Islet of Langerhans (tissue), 1 donor: ENCODE measurements at regions not wholly inside any gene's neighbourhood (a gene's known extent, or its start where the extent isn't known, plus 50 kb on each side); places are given as distances from the start of the nearest gene placed in this dataset.
"Not testable (repeated sequence)": the region's sequence is repeated elsewhere in the genome, so short reads cannot be mapped to it uniquely, and the experiment has no call there.

Experiments used
- FAIRE-seq: peaks from one replicate; lab custom pipeline; 2011; peaks lifted over from hg19 to GRCh38; lab: Jason Lieb, UNC

DNA sequence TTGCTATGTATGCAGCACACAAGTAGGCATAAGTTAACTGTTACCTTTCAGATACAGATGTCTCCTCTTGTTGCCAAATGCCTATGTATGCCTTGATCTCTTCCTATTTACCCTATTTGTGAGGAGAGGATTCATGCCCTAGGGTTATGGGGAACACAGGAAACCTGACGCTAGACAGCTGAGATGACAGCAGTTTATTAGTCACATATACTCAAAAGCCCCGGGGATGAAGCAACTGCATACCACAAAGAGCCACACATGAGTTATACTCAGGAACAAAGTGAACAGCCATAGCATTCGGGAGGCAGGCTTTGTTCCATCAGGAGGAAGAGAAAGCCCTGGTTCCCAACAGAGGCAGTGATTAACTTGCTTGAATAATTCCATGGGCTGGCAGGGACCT is 1011.7 kb upstream of the PCDH7 start:
- no peak for FAIRE-seq

DNA sequence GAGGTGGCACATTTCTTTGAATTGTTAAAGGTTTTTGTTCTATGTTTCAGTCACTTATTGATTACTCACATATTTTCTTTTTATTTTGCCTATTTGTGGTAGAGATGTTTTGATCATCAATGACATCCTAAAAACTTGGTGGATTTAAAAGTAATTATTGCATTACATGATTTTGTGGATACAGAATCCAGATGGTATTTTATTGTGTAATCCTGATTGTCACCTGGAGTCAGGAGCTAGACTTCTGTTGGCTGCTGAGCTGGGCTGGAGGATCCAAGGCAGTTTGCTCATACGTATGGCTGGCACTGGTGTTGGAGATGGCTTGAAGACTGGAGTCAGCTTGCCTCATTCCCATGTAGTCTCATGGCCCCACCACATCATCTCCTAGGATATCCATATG is 1009.6 kb upstream of the PCDH7 start:
- no peak for FAIRE-seq

DNA sequence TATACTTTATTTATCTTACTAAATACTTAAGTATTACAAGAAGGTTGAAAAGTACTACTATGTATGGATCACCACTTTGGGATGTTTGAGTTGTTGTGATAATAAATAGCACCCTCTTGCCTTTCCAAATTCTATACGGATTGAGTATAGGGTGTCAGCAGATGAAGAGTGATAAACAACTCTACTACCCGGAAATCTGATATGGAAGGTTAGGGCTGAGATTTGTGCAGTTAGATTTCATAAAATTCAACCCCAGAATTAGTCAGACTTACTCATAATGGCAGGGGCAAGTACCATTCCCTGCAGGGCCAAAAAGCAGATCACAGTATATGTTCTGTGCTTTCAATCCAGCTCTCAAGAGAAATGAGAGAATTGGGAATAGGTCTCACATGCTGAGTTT is 1008.9 kb upstream of the PCDH7 start:
- no peak for FAIRE-seq

DNA sequence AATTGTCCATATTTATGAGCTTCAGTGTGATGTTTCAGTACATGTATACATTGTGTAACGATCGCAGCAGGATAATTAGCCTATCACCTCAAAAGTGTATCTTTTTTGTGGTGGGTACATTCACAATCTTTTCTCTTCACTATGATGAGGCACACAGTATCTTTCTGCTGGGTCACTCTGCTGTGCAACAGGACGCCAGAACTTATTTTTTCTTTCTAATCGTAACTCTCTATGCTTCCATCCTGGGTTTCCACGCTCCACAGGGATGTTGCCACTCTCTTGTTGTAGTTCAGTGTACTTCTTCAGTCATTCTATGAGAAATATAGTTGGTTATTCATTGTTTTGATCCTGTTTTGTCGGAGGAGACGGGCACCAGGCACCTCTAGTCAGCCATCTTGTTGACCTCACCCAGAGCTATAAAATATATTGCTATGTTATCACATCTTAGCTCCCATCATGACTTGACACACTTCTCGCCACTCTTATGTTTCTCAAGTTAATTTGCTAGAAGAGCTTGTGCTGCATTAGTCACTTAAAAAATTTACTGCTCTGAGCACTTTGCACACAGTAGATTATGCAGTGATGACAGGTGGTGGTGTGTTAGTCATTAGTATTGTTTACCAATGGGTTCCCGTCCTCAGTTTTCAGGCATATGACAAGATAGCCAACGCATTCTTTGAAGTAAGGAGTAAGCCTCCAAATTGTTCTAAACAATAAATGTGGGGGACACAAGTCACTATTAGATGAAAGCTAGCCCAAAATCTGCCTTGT is 1002.7 kb upstream of the PCDH7 start:
- FAIRE-seq: no peak

DNA sequence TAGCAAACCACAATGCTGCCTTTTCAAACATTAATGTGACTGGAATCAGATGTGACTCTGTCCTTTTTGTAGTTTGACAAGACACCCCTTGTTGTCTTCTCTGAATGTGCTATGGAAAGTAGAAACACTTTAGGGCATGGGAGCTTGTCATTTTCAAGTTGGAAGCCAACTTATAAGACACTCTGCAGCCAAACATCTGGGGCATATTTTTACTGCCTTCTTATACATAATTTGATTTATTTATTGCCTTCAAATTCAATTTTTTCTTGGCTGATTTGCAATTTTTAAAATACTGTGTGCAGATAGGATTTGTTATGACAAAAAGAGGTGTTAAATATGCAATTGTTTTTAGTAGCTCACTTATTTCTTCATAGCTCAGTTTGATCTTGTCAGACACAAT is 1002.0 kb upstream of the PCDH7 start:
- no peak for FAIRE-seq

DNA sequence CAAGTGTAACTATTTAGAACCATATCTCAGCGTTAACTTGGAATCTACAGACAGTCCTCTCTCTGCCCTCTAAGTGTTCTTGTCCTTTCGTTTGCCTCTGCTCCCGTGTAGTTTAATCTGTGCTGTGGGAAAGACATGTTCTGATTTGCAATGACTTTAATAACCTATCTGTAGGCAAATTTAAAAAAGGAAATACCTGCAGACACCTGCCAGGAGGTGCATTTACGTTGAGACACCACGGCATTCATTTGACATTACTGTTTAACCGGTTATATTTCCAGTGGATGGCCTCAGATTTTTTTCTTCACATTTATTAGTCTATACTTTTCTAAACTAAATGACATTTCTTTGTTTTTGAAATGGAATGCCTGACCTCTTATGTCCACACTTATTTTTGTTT is 997.9 kb upstream of the PCDH7 start:
- no peak for FAIRE-seq

DNA sequence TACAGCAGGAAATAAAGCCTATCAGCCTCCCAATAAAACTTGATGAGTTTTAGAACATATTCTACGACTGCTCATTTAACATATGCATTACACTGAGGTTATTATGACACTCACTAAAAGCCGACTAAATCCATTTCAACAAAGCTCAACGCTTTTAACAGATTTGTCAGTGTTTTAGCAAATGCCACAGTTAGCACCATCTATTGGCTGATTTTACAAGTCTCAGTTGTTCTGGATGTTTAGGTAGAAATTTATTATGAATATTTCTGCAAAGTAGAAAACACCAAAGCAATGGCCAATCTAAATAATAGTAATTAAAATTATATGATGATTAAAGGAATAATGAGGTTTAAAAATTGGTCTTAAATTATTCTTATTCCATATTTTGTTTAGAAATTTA is 993.2 kb upstream of the PCDH7 start:
- no peak for FAIRE-seq

DNA sequence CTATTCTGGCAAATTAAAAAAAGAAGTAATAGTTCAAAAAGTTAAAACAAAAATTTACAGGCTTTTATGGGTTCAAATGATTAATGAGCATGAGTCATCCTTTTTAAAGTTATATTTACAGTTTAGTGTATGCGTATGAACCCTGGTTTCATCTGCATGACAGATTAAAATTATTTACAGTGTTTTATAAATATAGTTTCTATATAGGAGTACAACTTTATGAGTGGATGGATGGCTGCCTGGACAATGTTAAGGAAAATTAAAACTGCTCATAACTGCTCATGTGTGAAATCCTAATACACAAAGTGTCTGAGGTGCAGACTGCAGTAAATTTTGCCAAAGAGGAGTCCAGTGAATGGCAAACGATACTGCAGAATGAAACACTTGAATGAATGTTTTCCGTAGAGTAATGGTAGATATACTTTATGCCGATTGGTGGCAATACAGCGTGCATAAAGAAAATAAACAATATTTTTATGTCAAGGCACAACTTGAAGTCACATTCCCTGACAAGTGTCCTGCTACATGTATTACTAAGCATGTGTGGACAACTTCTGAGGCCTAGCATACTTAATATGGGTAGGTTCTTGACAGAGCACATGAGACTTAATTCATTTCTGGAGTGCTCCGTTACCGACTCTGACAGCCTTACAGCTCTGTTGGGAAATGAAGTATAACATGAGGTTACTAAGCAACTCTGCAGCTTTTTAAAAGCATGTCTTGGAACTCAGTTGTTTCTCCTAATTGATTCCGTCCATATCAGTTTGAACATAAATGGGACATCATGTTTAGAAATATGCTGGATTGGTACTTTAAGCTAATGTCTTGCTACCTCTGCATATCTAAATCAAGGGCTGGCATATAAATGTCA is 985.6 kb upstream of the PCDH7 start:
- no peak for FAIRE-seq

DNA sequence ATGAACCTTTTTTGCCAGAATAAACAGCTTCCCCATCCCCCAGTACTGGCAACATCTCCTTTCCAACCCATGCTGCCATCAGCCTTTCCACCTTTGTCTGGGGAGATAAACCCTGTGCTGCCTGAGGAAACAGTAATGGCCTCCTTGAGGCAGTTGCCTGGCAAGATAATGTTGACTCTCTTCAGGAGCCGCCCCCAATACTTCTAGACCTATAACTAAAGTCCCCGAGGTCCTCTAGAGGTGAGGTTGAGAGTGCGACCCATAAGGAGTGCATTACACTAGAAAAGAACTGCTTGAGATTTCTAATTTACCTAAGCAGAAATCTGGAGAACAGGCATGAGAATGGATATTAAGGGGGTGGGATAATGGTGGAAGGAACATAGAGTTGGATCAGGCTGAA is 963.2 kb upstream of the PCDH7 start:
- FAIRE-seq: no peak

DNA sequence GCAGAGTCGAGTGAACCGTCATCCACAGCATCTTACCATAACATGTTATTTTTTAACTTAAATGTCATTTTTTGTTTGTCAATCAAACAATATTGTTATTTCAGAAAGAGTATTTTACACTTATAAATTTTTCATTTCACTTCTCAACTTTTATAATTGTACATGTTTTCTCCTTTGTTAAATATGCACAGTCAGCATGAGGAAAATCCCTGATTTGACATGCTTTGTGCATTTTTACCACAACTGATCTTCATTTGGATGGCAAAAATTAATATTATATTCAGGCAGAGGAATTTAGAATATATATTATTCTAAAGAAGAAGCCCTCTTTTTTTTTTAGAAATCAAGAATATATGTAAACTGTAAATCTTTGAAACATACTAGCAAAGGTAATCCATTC is 958.0 kb upstream of the PCDH7 start:
- no peak for FAIRE-seq

DNA sequence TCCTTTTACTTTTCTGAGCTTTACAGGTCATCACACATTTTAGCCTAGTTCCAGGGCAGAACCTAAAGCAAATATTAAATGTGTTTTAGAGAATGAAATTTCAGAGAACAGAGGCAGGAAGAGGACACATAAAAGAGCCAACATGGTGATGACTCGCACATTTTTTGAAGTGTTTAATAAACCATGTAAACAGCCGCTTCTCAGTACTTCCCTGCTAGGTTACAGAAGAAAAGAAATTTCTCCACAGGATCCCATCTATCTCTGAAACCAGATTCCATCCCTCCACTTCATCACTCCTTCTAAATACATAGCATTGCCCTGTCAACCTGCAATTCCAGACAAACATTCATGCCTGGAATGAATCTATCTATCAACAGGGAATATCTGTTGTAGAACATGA is 949.5 kb upstream of the PCDH7 start:
- FAIRE-seq: no peak

DNA sequence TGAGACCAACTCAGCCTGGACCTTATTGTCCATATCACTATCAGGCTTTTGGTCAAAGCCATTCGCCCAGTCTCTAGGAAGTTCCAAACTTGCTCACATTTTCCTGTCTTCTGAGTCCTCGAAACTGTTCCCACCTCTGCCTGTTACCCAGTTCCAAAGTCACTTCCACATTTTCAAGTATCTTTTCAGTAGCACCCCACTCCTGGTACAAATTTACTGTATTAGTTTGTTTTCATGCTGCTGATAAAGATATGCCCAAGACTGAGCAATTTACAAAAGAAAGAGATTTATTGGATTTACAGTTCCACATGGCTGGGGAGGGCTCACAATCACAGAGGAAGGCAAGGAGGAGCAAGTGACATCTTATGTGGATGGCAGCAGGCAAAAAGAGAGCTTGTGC is 932.0 kb upstream of the PCDH7 start:
- FAIRE-seq: not testable (repeated sequence)

DNA sequence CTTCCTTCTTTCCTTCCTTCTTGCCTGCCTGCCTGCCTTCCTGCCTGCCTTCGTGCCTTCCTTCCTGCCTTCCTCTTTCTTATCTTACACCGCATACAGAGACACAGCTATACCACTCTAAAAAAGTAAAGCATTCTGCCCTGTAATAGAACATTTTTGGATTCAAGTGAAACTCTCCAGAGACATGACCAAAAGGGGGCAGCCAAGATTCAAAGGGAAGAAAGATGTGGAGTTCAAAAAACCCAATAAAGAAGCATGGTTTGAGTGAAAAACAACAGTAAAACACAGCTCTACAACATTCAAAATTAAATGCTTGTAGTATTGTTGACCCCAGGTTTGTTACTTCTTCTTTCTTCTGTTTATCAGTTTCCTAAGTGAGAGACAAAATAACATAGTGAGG is 914.9 kb upstream of the PCDH7 start:
- FAIRE-seq: no peak

DNA sequence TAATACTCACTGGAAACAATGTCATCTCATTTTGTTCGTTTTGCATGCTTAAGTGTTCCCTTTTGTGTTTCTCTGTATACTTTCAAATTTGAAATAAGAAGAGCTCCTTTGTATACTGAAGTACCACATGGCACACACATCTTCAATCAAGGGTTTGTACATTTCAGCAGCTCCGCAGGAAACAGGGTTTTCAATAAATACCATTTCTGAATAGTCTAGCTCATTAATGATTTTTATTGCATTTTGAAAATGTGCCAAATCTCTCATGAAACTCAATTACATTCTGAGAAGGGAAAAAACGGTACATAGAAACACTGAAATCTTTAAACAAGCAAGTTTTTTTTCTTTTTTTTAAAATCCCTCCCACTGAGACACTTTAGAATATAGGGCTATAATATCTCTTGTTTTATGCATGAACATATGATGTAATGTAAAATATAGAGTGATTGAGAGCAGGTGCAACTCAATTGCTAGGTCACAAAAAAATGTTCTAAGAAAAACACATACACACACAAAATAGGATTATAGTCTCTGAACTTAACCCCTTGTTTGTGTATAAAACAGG is 914.2 kb upstream of the PCDH7 start:
- no peak for FAIRE-seq

DNA sequence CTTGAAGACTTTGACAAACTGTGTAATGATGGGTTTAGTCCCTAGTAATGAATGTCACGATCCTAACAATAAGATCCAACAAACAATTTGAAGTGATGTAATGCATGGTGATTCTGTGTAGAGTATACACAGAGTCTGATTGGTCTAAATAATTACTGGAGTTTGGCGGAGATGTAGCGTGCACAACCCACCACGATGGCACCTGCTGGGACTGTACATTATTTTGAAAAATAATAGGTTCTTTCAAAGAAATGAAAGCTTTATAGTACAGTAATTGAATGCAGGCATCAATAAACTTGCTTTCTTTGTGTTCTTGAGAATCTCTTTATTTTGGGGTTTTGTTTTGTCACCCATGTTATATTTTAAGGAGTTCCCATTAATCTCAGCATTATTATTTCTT is 902.2 kb upstream of the PCDH7 start:
- FAIRE-seq: no peak

DNA sequence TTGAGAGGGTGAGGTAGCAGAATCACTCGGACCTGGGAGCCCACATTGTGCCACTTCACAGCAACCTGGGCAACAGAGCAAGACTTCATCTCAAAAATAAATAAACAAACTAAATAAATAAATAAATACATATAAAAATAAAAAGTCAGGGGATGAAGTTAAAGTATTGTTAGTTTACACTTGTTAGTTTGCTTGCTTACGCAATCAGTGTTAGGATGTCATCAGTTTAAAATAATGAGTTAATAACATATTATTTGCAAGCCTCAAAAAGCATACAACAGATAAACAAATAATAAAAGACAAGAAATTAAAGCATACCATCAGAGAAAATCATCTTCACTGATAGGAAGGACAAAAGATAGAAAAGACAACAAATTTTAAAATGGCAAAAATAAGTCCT is 891.1 kb upstream of the PCDH7 start:
- no peak for FAIRE-seq

DNA sequence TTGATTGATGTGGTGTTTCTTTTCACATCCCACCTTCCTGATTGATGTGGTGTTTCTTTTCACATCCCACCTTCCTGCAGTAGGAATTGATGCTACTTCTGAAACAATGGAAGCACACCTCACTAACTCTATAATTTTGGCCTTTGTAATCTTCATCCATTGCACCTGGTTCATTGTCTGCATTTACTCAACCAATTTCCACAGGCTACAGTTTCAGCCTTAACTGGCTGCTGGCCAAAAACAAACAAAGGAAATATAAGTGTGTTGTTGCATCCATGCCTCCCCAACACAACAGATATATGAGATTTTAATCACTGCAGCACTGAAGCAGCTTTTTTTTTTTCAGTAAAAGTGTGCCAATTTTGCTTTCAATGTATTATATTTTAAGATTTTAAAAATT is 867.6 kb upstream of the PCDH7 start:
- no peak for FAIRE-seq

DNA sequence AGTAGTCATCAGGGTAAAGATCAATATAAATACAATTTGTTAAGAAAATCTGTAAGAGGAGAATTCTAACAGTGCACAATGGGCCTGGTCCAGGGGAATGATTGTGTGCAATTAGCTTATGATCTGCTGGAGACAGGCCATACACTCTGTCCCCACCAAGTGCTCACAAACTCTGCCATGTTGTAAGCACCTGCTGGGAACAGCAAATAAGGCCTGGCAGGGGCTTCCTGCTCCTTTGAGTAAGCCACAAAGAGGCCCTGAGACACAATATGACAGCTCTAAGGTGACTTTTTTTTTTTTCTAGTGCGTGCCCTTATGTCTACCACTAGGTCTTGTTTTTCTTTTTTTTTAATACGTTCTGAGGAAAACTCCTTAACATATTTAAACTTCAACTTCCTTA is 866.3 kb upstream of the PCDH7 start:
- FAIRE-seq: no peak

DNA sequence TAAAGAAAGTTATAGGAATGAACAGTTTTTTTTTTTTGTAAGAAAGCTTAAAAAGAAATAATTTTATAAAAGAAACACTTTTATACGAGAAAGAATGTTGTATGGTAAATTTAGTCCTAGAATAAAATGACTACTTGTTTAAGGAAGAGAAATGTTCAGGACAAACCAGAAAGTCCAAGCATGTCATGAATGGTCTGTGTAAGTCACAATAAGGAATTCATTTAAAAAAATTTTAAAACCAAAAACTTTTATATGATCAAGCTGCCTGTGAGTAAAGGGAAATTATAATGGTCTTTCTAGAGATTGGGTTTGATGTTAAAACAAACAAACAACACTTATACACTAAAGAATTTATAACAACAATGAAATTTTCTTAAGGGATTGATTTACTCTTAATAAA is 858.9 kb upstream of the PCDH7 start:
- FAIRE-seq: no peak

DNA sequence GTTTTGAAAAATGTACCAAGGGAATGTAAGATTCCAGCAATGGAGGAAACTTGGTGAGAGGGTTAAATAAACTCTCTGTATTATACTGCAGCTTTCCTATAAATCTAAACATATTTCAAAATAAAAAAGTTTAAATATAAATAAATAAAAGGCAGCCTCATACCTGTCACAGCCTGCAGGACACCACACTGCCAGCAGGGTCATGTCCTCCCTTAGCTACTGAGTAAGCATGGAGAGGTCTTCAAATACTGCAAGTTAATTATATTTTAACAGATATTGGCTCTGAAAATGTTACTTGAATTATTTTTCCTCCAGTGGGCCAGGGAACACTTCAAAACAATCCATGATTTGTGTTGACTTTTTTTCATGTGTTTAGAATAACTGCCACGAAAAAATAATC is 852.8 kb upstream of the PCDH7 start:
- no peak for FAIRE-seq

DNA sequence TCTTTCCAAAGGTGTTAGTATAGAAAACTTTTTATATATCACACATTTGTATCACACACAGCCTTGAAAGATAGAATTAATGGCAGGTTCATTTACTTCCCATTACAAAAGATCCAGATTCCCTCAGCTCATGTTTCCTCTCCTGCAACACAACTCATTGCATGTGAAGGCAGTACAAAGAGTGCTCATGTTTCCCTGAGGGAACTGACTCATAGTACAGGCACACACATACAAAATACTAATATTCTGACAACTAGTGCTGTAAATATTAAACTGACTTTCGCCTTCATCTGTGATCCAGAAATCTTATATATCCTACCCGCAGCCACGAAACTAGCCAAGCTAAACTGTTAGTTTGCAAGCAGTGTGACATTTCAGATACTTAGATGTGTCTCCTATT is 819.8 kb upstream of the PCDH7 start:
- FAIRE-seq: no peak

DNA sequence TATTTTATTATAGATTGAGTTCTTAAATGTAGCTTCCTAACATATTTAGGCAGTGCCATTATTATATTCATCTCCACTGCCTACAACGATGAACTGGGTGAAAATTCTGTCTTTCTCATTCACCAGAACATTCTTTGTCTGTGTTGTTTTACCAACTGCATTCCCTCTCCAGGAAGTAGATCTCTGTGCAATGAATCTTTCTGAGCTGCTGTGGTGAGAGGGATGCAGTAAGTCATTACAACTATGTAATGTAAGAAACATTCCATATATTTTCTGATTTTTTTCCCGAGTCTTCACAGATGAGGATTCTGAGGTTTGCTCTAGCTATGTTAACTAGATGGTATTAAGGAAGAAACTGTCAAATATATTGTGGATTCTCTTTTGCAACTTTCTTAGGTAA is 811.9 kb upstream of the PCDH7 start:
- FAIRE-seq: no peak

DNA sequence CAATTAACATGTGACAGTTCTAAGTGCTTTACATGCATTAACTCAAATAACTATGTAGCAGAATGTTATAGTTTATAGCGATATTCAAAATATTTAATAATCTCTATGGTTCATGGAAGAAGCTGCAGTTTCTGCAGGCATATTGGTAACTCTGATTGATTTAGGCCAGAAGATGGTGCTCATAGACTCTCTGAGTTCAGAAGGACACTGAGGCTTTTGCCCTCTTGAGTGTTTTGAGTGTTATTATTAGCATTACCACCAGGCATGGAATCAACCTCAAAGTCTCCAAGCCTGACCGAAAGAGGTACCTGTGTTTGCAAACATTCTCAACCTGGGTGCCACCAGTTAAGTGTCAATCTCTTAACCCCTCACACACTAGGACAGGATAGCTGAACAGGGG is 792.3 kb upstream of the PCDH7 start:
- no peak for FAIRE-seq

DNA sequence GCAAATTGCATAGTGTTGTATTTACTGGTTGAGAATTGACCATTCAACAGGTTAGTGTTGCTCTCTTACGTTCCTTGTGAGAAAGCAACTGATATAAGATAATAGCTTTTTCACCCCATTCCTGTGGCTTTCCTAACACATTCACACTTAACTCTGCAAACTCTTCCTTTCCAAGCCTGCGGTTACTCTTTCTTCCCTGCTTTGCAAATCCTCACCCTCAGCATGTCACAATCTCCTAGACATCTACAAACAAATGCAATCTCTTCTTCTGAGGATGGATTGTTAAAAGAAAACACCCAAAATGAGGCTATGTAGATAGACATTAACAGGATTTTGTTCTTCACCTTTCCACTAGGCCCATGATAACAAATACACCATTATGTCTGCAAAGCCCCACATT is 771.7 kb upstream of the PCDH7 start:
- FAIRE-seq: no peak
